C4-2B (cell line): ENCODE measurements at regions not wholly inside any gene's neighbourhood (a gene's known extent, or its start where the extent isn't known, plus 50 kb on each side); places are given as distances from the start of the nearest gene placed in this dataset.
"Not testable (repeated sequence)": the region's sequence is repeated elsewhere in the genome, so short reads cannot be mapped to it uniquely, and the experiment has no call there.

ENCODE experiments used
- CTCF ChIP-seq: fragments of 450-650 bp; conservative IDR thresholded peaks from 2 replicates; pipeline ENCODE4 v1.5.1; 2017; ENCODE audit warnings: mild to moderate bottlenecking
- ZFX ChIP-seq: fragments of 450-650 bp; IDR thresholded peaks from 2 replicates; pipeline ENCODE4 v1.6.1; 2017

- TF ChIP-seq CTCF, ZFX: not testable (repeated sequence)
Measured at GRCh38 chr5:68103297-68103696, 112.3 kb upstream of the PIK3R1 start.
